HG02798 (cell line): ENCODE measurements at regions not wholly inside any gene's neighbourhood (a gene's known extent, or its start where the extent isn't known, plus 50 kb on each side); places are given as distances from the start of the nearest gene placed in this dataset.
"Not testable (repeated sequence)": the region's sequence is repeated elsewhere in the genome, so short reads cannot be mapped to it uniquely, and the experiment has no call there.

Experiments
- ATAC-seq: cut with Tn5 transposase; IDR thresholded peaks from one replicate; pipeline ENCODE4 v1.9.1; 2021; ENCODE audit warnings: mild to moderate bottlenecking; ENCODE audit not compliant: unreplicated experiment, poor library complexity

GRCh38 chr2:220353897-220354296 is 726.5 kb downstream of the SLC4A3 start:
- no peak for ATAC-seq

- no peak for ATAC-seq
Observed at GRCh38 chr2:220356076-220356475, 728.6 kb downstream of the SLC4A3 start.

GRCh38 chr2:220365023-220365422 is 737.6 kb downstream of the SLC4A3 start:
- ATAC-seq = no peak

- no peak for ATAC-seq
Observed at GRCh38 chr2:220366765-220367164, 739.3 kb downstream of the SLC4A3 start.

- ATAC-seq = no peak
Observed at GRCh38 chr2:220370764-220371163, 743.3 kb downstream of the SLC4A3 start.

GRCh38 chr2:220371211-220371610 is 743.8 kb downstream of the SLC4A3 start:
- ATAC-seq = no peak

GRCh38 chr2:220373878-220374277 is 746.4 kb downstream of the SLC4A3 start:
- ATAC-seq = no peak

GRCh38 chr2:220374282-220374681 is 746.9 kb downstream of the SLC4A3 start:
- no peak for ATAC-seq

GRCh38 chr2:220377482-220378155 is 750.2 kb downstream of the SLC4A3 start:
- ATAC-seq = no peak

GRCh38 chr2:220387758-220388157 is 760.3 kb downstream of the SLC4A3 start:
- not testable (repeated sequence) for ATAC-seq

- no peak for ATAC-seq
Observed at GRCh38 chr2:220393711-220394110, 766.3 kb downstream of the SLC4A3 start.

- no peak for ATAC-seq
Observed at GRCh38 chr2:220394433-220394832, 767.0 kb downstream of the SLC4A3 start.

GRCh38 chr2:220396287-220396686 is 768.9 kb downstream of the SLC4A3 start:
- ATAC-seq = no peak

GRCh38 chr2:220410296-220410695 is 782.9 kb downstream of the SLC4A3 start:
- no peak for ATAC-seq

- ATAC-seq = no peak
Observed at GRCh38 chr2:220417503-220417902, 790.1 kb downstream of the SLC4A3 start.

- no peak for ATAC-seq
Observed at GRCh38 chr2:220419647-220420046, 792.2 kb downstream of the SLC4A3 start.

GRCh38 chr2:220420820-220421219 is 793.4 kb downstream of the SLC4A3 start:
- no peak for ATAC-seq

- no peak for ATAC-seq
Observed at GRCh38 chr2:220422676-220423075, 795.2 kb downstream of the SLC4A3 start.

- no peak for ATAC-seq
Observed at GRCh38 chr2:220424561-220424960, 797.1 kb downstream of the SLC4A3 start.

GRCh38 chr2:220432645-220433044 is 805.2 kb downstream of the SLC4A3 start:
- ATAC-seq = peak; percentile 61

GRCh38 chr2:220433131-220433530 is 805.7 kb downstream of the SLC4A3 start:
- ATAC-seq = no peak

- no peak for ATAC-seq
Observed at GRCh38 chr2:220434385-220434784, 807.0 kb downstream of the SLC4A3 start.

GRCh38 chr2:220437938-220438337 is 810.5 kb downstream of the SLC4A3 start:
- no peak for ATAC-seq
